DMS53 (cell line): ENCODE measurements at regions not wholly inside any gene's neighbourhood (a gene's known extent, or its start where the extent isn't known, plus 50 kb on each side); places are given as distances from the start of the nearest gene placed in this dataset.

Experiments used
- DNase-seq: peaks from one replicate; lab custom pipeline; 2025; lab: John Stamatoyannopoulos, UW

DNA sequence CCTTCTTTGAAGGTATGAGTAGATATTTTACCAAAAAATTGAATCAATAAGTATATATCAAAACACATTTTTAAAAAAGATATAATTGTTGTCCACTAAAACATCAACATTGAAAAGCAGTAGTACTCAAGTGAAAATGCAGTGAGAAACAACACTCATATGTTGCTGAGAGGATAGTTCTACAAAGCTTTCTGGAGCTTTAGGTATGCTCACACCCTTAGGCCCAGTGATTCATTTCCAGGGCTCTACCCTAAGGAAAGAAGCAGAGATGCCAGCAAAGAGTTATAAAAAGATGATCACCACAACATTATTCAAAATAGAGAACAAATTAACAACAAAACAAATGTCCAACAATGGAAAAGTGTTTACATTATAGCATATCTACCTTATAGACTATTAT lies 197.3 kb upstream of the CCDC150 start:
- no peak for DNase-seq

GRCh38 chr2:196444442-196444841 lies 195.1 kb upstream of the CCDC150 start:
- no peak for DNase-seq

DNA sequence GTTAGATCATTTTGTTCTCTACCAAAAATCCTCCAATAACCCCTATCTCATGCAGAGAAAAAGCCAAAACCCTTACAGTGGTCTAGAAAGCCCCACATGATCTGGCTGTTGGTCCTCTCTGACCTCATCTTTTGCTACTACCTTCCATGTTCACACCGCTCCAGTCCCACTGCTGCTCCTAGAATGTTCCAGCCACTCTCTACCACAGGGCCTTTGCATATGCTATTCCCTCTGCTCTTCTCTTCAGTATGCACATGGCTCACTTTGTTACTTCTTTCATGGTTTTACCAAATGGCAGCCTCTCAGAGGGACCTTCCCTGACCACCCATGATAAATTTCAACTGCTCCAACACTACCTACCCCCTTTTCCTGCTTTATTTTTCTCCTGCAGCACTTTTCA lies 193.5 kb upstream of the CCDC150 start:
- DNase-seq, result no peak

- DNase-seq, result no peak
Observed at GRCh38 chr2:196448407-196449079, 191.0 kb upstream of the CCDC150 start.

DNA sequence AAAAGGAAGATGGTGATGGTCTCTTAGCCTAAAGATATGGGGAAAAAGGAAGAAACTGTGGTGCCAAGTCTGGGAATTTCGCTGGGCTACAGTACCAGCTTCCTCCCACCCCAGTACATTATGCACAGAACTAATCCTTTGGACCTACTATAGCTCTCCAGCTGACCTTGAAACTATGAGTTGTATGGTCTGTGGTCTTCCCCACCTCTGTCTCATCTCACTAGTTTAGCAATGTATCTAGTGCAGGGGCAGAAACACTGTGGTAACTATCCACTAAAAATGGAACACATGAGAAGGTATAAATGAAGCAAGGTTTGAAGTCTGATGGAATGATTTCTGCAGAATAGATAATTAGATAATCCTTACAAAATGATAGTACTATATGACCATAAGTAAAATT lies 190.4 kb upstream of the CCDC150 start:
- DNase-seq, result no peak

DNA sequence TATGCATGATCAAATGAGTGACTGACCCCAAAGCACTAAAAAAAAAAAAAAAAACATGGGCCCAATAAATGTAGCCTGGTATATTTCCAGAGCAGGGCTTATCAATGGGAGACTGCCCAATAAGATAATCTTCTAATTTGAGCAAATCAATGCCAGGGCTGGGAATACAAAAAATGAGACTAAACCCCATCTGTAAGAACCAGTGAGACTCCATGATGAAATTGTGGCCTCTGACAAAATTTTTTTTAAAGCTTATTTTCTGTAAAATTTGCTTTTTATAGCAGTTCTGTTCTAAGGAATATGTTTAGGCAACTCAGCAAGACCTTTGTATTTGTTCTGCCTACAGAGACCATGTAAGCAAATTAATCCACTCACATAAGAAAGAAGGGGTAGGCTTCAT lies 186.8 kb upstream of the CCDC150 start:
- no peak for DNase-seq

- peak; percentile 65 for DNase-seq
Observed at GRCh38 chr2:196453613-196454047, 185.9 kb upstream of the CCDC150 start.

GRCh38 chr2:196454492-196454891 lies 185.0 kb upstream of the CCDC150 start:
- no peak for DNase-seq

DNA sequence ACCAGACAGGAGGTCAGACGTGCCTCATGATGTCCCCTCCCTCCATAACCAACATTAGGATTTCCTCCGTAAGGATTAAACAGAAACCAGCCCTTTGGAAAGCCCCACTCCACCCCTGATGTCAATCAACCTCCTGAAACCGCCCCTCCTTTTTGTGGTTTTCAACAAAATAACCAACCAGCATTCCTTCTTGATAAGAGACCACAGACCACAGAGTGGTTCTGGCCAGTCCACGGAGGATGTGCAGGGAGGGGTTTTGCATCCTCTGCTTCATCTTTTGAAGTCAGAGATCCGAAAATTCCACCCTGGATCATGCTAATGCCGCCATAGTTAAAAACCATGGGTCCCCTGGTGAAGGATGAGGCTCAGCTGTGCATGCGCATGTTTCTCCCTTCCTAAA lies 180.0 kb upstream of the CCDC150 start:
- DNase-seq, result no peak

- DNase-seq, result no peak
Observed at GRCh38 chr2:196463706-196464105, 175.8 kb upstream of the CCDC150 start.

GRCh38 chr2:196464311-196464710 lies 175.2 kb upstream of the CCDC150 start:
- DNase-seq, result peak; percentile 45

GRCh38 chr2:196466581-196466980 lies 172.9 kb upstream of the CCDC150 start:
- no peak for DNase-seq

DNA sequence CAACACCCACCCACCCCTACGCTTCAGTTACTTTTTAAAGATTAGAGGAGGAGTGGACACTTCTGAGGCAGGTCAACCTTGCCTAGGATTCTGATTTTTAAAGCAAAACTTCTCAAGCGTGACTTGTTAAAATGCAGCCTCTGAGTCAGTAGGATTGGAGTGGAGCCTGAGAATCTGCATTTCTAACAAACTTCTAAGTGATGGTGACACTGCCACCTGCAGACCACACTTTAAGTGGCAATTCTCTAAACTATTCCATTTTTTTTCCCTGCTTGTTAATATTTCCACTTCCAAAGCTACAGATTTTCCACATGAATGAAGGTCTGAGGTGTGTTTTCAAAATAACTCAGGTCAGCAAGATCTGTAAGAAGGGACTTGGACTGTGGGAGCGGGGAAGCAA lies 171.1 kb upstream of the CCDC150 start:
- DNase-seq, result peak; percentile 59

GRCh38 chr2:196473617-196474016 lies 165.9 kb upstream of the CCDC150 start:
- DNase-seq, result no peak

DNA sequence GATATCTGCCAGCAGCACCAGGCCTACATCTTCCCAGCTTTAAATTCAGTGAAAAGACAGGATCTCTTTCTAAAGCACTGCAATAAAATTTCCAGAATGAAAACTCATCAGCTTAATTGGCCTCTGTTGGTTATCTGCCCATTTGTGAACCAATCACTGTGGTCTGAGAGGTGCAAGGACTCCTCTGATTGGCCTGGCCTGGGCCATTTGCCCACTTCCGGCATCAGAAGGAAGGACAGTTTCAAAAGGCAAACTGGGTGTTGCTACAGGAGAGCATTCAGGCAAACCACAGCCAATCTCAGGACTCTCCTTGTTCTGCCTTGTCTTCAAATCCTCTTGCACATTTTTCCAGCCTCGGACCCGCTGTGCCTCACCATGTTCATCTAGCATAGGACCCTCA lies 163.9 kb upstream of the CCDC150 start:
- DNase-seq, result no peak

- DNase-seq, result no peak
Observed at GRCh38 chr2:196478588-196478987, 160.9 kb upstream of the CCDC150 start.

GRCh38 chr2:196479350-196479749 lies 160.2 kb upstream of the CCDC150 start:
- no peak for DNase-seq

GRCh38 chr2:196480653-196481323 lies 158.7 kb upstream of the CCDC150 start:
- DNase-seq, result no peak

DNA sequence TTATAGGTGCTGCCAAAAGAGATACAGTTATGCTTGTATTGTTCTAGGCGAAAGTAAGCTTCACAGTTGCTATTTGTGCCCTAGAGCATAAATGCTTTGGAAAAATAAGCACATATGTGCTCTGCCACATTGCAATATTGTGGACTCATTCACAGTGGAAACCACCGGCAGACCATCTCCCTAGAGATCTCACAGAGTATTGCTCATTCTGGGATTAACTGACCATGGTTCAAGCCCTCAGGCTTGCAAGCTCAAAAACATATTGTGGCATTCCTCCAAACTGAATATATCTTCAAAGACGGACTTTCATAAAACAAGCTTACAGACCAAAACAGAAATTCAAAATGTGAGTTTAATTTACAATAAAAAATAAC lies 158.2 kb upstream of the CCDC150 start:
- DNase-seq, result no peak

- DNase-seq, result peak; percentile 20
Observed at GRCh38 chr2:196482119-196483065, 157.1 kb upstream of the CCDC150 start.

DNA sequence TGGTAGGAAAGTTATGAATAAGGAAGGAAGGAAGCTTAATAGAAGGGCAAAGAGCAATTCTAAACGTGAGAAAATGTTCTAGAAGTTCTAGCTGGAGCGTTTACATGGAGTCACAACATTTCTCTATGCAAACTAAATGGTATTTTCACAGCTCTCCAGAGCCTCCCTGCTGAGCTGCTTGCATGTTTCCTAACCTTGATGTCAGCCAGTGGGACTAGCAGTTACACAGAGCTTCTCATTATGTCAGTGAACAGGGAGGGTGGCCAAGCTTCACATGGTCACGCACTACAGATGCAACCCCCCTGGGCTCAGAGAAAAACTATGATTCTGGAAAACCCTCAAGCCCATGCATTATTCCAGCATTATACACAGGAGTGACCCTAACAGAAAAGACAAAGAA lies 153.4 kb upstream of the CCDC150 start:
- DNase-seq, result no peak

GRCh38 chr2:196487417-196487816 lies 152.1 kb upstream of the CCDC150 start:
- no peak for DNase-seq

DNA sequence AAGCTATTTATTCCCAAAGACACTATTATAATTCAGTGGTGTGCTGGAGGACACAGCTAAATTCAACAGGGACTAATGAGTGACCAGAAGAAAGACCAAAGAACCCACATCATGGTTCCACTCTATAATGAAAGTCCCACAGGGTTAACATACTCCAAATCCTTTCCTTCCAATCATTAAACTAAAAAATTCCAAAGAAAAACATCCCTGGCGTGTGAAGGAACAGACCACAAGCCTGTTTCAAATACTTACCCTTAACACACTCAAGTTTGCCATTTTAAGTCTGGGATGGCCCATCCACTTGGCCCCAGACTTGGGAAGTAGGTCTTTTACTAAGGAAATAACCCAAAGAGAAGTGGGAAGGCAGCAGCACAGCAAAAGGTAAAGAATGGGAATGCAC lies 150.1 kb upstream of the CCDC150 start:
- DNase-seq, result no peak
